ENCODE measurements at regions not wholly inside any gene's neighbourhood (a gene's known extent, or its start where the extent isn't known, plus 50 kb on each side); places are given as distances from the start of the nearest gene placed in this dataset.

DNA sequence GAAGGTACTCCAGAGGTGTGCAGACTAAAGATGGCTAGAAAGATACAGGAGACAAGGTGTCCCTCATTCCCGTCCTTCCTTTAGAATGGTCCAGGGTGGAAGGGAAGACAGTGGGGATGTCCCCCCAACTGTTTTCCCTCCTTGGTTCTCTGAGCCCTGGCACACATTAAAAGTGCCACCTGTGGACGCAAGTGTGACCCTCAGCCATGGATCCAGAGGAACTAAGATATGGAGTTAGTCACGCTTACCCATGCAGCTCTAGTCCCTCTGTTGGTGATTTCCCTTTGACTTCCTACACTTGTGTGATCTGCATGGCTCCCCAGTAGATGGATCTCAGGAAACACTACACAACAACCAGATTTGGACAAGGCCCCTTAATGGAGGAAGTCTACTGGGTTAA, 113.1 kb upstream of the SRD5A2 start:
- TF ChIP-seq, protein P1, sequence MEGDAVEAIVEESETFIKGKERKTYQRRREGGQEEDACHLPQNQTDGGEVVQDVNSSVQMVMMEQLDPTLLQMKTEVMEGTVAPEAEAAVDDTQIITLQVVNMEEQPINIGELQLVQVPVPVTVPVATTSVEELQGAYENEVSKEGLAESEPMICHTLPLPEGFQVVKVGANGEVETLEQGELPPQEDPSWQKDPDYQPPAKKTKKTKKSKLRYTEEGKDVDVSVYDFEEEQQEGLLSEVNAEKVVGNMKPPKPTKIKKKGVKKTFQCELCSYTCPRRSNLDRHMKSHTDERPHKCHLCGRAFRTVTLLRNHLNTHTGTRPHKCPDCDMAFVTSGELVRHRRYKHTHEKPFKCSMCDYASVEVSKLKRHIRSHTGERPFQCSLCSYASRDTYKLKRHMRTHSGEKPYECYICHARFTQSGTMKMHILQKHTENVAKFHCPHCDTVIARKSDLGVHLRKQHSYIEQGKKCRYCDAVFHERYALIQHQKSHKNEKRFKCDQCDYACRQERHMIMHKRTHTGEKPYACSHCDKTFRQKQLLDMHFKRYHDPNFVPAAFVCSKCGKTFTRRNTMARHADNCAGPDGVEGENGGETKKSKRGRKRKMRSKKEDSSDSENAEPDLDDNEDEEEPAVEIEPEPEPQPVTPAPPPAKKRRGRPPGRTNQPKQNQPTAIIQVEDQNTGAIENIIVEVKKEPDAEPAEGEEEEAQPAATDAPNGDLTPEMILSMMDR (IDR thresholded peaks at IDR 0.05; ENCODE audit: insufficient read depth, low read depth, low read length): no peak
- TF ChIP-seq EZH2 (IDR thresholded peaks at IDR 0.05; ENCODE audit: insufficient read depth, low read length): no peak
